ENCODE measurements at regions not wholly inside any gene's neighbourhood (a gene's known extent, or its start where the extent isn't known, plus 50 kb on each side); places are given as distances from the start of the nearest gene placed in this dataset.

GRCh38 chr1:213669964-213670691 is 317.6 kb upstream of the PROX1 start:
- Histone ChIP-seq H3K4me3 (no peak overlapping the region), H3K4me1 (no peaks in the 10 kb centered on the region), H3K36me3 (no peaks in the 10 kb centered on the region), H3K27me3 (no peaks in the 10 kb centered on the region), H3K27ac (no peak overlapping the region), H3K9me3 (no peaks in the 10 kb centered on the region)
- no peak for ATAC-seq (ENCODE audit: low FRiP score in 2 of 2)
- DNase-seq: no peak
- TF ChIP-seq POLR2AphosphoS5 (IDR thresholded peaks at IDR 0.05) (no peak), EP300 (IDR thresholded peaks at IDR 0.05) (no peak), POLR2A (IDR thresholded peaks at IDR 0.05) (no peak)
- TF ChIP-seq, protein P1, sequence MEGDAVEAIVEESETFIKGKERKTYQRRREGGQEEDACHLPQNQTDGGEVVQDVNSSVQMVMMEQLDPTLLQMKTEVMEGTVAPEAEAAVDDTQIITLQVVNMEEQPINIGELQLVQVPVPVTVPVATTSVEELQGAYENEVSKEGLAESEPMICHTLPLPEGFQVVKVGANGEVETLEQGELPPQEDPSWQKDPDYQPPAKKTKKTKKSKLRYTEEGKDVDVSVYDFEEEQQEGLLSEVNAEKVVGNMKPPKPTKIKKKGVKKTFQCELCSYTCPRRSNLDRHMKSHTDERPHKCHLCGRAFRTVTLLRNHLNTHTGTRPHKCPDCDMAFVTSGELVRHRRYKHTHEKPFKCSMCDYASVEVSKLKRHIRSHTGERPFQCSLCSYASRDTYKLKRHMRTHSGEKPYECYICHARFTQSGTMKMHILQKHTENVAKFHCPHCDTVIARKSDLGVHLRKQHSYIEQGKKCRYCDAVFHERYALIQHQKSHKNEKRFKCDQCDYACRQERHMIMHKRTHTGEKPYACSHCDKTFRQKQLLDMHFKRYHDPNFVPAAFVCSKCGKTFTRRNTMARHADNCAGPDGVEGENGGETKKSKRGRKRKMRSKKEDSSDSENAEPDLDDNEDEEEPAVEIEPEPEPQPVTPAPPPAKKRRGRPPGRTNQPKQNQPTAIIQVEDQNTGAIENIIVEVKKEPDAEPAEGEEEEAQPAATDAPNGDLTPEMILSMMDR (IDR thresholded peaks at IDR 0.05): no peak
- 41 to 50% methylated on average over 2 of the region's 2 CpGs for WGBS, 2 donors

- Histone ChIP-seq H3K4me3 (no peak overlapping the region), H3K4me1 (no peaks in the 10 kb centered on the region), H3K27ac (no peak overlapping the region), H3K36me3 (no peaks in the 10 kb centered on the region), H3K9me3 (no peaks in the 10 kb centered on the region), H3K27me3 (no peaks in the 10 kb centered on the region)
- 7 to 40% methylated on average over 1 of the region's 1 CpG for WGBS, 2 donors
- ATAC-seq (ENCODE audit: low FRiP score in 2 of 2) (no peak), DNase-seq (no peak)
- TF ChIP-seq, protein P1 (IDR thresholded peaks at IDR 0.05): no peak
- TF ChIP-seq POLR2A (IDR thresholded peaks at IDR 0.05) (no peak), POLR2AphosphoS5 (IDR thresholded peaks at IDR 0.05) (no peak), EP300 (IDR thresholded peaks at IDR 0.05) (no peak)
Measured at GRCh38 chr1:213670692-213671023, 317.1 kb upstream of the PROX1 start.

- DNase-seq: no peak
- 71 to 85% methylated on average over 1 of the region's 1 CpG for WGBS, 2 donors
- Histone ChIP-seq H3K4me1 (no peaks in the 10 kb centered on the region), H3K27me3 (no peaks in the 10 kb centered on the region), H3K4me3 (no peak overlapping the region), H3K27ac (no peak overlapping the region), H3K36me3 (no peaks in the 10 kb centered on the region), H3K9me3 (no peaks in the 10 kb centered on the region)
- ATAC-seq (ENCODE audit: low FRiP score in 2 of 2): no peak
- TF ChIP-seq, protein P1 (IDR thresholded peaks at IDR 0.05): no peak
- TF ChIP-seq POLR2AphosphoS5 (IDR thresholded peaks at IDR 0.05) (no peak), EP300 (IDR thresholded peaks at IDR 0.05) (no peak), POLR2A (IDR thresholded peaks at IDR 0.05) (no peak)
Measured at GRCh38 chr1:213675043-213675442, 312.7 kb upstream of the PROX1 start.

DNA sequence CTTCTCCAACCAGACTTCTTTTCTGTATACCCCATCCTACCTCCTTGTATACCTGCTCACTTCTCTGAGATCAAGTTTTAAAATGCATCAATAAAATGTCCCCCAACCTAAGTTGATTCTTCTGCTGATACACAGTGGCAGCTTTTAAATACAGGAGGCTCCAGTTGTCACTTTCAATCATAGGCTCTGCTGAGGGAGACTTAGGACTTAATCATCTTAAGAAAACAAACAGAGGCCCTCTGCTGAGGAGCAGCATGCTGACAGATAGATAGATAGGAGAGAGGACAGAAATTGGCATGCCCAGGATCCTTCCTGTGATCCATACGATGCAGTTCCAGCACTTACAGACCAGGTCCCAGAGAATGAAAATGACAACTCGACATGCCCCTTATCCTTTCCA is 311.0 kb upstream of the PROX1 start:
- Histone ChIP-seq H3K4me1 (no peaks in the 10 kb centered on the region), H3K27me3 (no peaks in the 10 kb centered on the region), H3K9me3 (no peaks in the 10 kb centered on the region), H3K4me3 (no peak overlapping the region), H3K27ac (no peak overlapping the region), H3K36me3 (no peaks in the 10 kb centered on the region)
- WGBS, 2 donors: 67 to 70% methylated on average over 2 of the region's 2 CpGs
- DNase-seq: no peak
- no peak for ATAC-seq (ENCODE audit: low FRiP score in 2 of 2)
- TF ChIP-seq POLR2A (IDR thresholded peaks at IDR 0.05) (no peak), EP300 (IDR thresholded peaks at IDR 0.05) (no peak), POLR2AphosphoS5 (IDR thresholded peaks at IDR 0.05) (no peak)
- TF ChIP-seq, protein P1 (IDR thresholded peaks at IDR 0.05): no peak

DNA sequence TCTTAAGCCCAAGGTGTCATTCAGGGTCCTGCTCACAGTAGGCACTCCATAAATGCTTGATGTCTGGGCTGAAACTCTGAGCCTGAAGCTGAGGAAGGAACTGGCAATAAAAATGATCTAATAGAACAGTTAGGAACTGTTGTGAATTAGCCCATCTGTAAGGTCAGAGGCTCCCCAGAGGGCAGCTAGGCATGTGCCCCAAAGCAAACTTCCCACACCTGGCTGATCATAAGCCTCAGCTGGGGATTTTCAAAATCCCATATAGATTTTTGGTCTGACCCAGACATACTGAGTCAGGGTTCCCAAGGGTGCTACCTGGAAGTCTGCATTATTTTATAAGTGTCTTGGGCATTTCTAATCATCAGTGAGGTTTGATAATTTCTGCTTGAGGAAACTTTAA is 309.4 kb upstream of the PROX1 start:
- no peak overlapping the region for H3K27ac ChIP-seq
- TF ChIP-seq POLR2AphosphoS5 (IDR thresholded peaks at IDR 0.05) (no peak), EP300 (IDR thresholded peaks at IDR 0.05) (no peak), POLR2A (IDR thresholded peaks at IDR 0.05) (no peak)
- TF ChIP-seq, protein P1 (IDR thresholded peaks at IDR 0.05): no peak
- no peaks in the 10 kb centered on the region for H3K36me3 ChIP-seq
- H3K4me1 ChIP-seq: no peaks in the 10 kb centered on the region
- H3K27me3 ChIP-seq: no peaks in the 10 kb centered on the region
- H3K9me3 ChIP-seq: no peaks in the 10 kb centered on the region
- ATAC-seq (ENCODE audit: low FRiP score in 2 of 2) (no peak), DNase-seq (no peak)
- H3K4me3 ChIP-seq: no peak overlapping the region
